ENCODE measurements at regions not wholly inside any gene's neighbourhood (a gene's known extent, or its start where the extent isn't known, plus 50 kb on each side); places are given as distances from the start of the nearest gene placed in this dataset.

GRCh38 chr9:8078641-8079140 lies 279.1 kb upstream of the DMAC1 start:
- no peak for FAIRE-seq

- no peak for FAIRE-seq
Observed at GRCh38 chr9:8074713-8075286, 275.2 kb upstream of the DMAC1 start.

GRCh38 chr9:8071445-8071798 lies 271.8 kb upstream of the DMAC1 start:
- FAIRE-seq: no peak

- no peak for FAIRE-seq
Observed at GRCh38 chr9:8070779-8071444, 271.3 kb upstream of the DMAC1 start.

GRCh38 chr9:8062459-8062858 lies 262.9 kb upstream of the DMAC1 start:
- FAIRE-seq: no peak

- no peak for FAIRE-seq
Observed at GRCh38 chr9:8053501-8053900, 253.9 kb upstream of the DMAC1 start.

- FAIRE-seq: no peak
Observed at GRCh38 chr9:8052991-8053390, 253.4 kb upstream of the DMAC1 start.

- FAIRE-seq: no peak
Observed at GRCh38 chr9:8037745-8038144, 238.2 kb upstream of the DMAC1 start.

GRCh38 chr9:8036914-8037524 lies 237.4 kb upstream of the DMAC1 start:
- no peak for FAIRE-seq

GRCh38 chr9:8033794-8034193 lies 234.2 kb upstream of the DMAC1 start:
- FAIRE-seq: no peak

- no peak for FAIRE-seq
Observed at GRCh38 chr9:8030095-8030494, 230.5 kb upstream of the DMAC1 start.

- FAIRE-seq: no peak
Observed at GRCh38 chr9:8027351-8027750, 227.8 kb upstream of the DMAC1 start.

- no peak for FAIRE-seq
Observed at GRCh38 chr9:8025551-8025950, 226.0 kb upstream of the DMAC1 start.

- no peak for FAIRE-seq
Observed at GRCh38 chr9:8020186-8020585, 220.6 kb upstream of the DMAC1 start.

- FAIRE-seq: no peak
Observed at GRCh38 chr9:8019636-8020035, 220.1 kb upstream of the DMAC1 start.

GRCh38 chr9:8014997-8015682 lies 215.6 kb upstream of the DMAC1 start:
- no peak for FAIRE-seq

- no peak for FAIRE-seq
Observed at GRCh38 chr9:8012986-8013385, 213.4 kb upstream of the DMAC1 start.

GRCh38 chr9:8011974-8012373 lies 212.4 kb upstream of the DMAC1 start:
- FAIRE-seq: no peak

GRCh38 chr9:7996558-7996957 lies 197.0 kb upstream of the DMAC1 start:
- FAIRE-seq: no peak

- FAIRE-seq: no peak
Observed at GRCh38 chr9:7988644-7989280, 189.2 kb upstream of the DMAC1 start.

GRCh38 chr9:7984692-7985091 lies 185.1 kb upstream of the DMAC1 start:
- no peak for FAIRE-seq

GRCh38 chr9:7984203-7984602 lies 184.6 kb upstream of the DMAC1 start:
- FAIRE-seq: no peak

GRCh38 chr9:7983490-7983889 lies 183.9 kb upstream of the DMAC1 start:
- no peak for FAIRE-seq
